CD14-positive monocyte (primary cell): ENCODE measurements at regions not wholly inside any gene's neighbourhood (a gene's known extent, or its start where the extent isn't known, plus 50 kb on each side); places are given as distances from the start of the nearest gene placed in this dataset.

Experiments used
- DNase-seq, 3 donors: peaks; one replicate each; pipeline ENCODE4 v3.0.0-alpha.2; 2011 to 2022
- H2AFZ ChIP-seq: 2 replicates; pipeline ENCODE4 v1.6.0; 2012; ENCODE audit warnings: mild to moderate bottlenecking, low read depth, low read length, inconsistent platforms; ENCODE audit not compliant: insufficient read depth, poor library complexity, severe bottlenecking
- H3K27ac ChIP-seq, 2 donors: 1 replicate in 1 of 2; 2 replicates in 1 of 2; pipeline ENCODE4 v1.5.1; 2012 to 2013; ENCODE audit warnings: low read length in 2 of 2, control low read depth in 1 of 2, inconsistent platforms in 1 of 2, low read depth in 1 of 2, mild to moderate bottlenecking in 1 of 2
- H3K27me3 ChIP-seq, 2 donors: one replicate each; pipeline versions ENCODE4 v1.6.0 to v1.6.1; 2011 to 2013; ENCODE audit warnings: low read length in 2 of 2; ENCODE audit not compliant: control insufficient read depth in 2 of 2, insufficient read depth in 2 of 2
- H3K36me3 ChIP-seq, 2 donors: replicated peaks in 1 of 2; 1 replicate in 1 of 2; 2 replicates in 1 of 2; pipeline versions ENCODE4 v1.5.1 to v1.6.1; 2012 to 2013; ENCODE audit warnings: low read length in 2 of 2, control low read depth in 1 of 2, inconsistent platforms in 1 of 2, mild to moderate bottlenecking in 1 of 2; ENCODE audit not compliant: insufficient read depth in 2 of 2, control insufficient read depth in 1 of 2
- H3K4me1 ChIP-seq, 2 donors: 1 replicate in 1 of 2; 2 replicates in 1 of 2; pipeline versions ENCODE4 v1.5.1 to v1.6.1; 2012 to 2013; ENCODE audit warnings: low read length in 2 of 2, control low read depth in 1 of 2, inconsistent platforms in 1 of 2, mild to moderate bottlenecking in 1 of 2, moderate library complexity in 1 of 2; ENCODE audit not compliant: insufficient read depth in 2 of 2, control insufficient read depth in 1 of 2
- H3K4me2 ChIP-seq: replicated peaks from 2 replicates; pipeline ENCODE3; 2012; ENCODE audit warnings: low read length, moderate library complexity, mild to moderate bottlenecking; ENCODE audit not compliant: poor library complexity, severe bottlenecking; ENCODE audit errors: extremely low read depth
- H3K4me3 ChIP-seq, 3 experiments: fragments of 200-600 bp in 1 of 3; sonication (generic) in 1 of 3; replicated peaks in 1 of 3; 1 replicate in 2 of 3; 2 replicates in 1 of 3; pipeline ENCODE4 v1.5.1; 2011 to 2013; ENCODE audit warnings: low read length in 3 of 3, mild to moderate bottlenecking in 3 of 3, control low read depth in 2 of 3, low read depth in 2 of 3, inconsistent platforms in 1 of 3, moderate library complexity in 1 of 3
- H3K79me2 ChIP-seq: 2 replicates; pipeline ENCODE4 v1.6.0; 2012; ENCODE audit warnings: mild to moderate bottlenecking, control low read depth, inconsistent platforms, low read length, moderate library complexity; ENCODE audit not compliant: insufficient read depth
- H3K9ac ChIP-seq: 2 replicates; pipeline ENCODE4 v1.6.0; 2017; ENCODE audit warnings: low read length, mild to moderate bottlenecking; ENCODE audit not compliant: insufficient read depth, poor library complexity, severe bottlenecking
- H3K9me3 ChIP-seq, 2 donors: replicated peaks in 1 of 2; 1 replicate in 1 of 2; 2 replicates in 1 of 2; pipeline versions ENCODE4 v1.5.1 to v1.6.1; 2012 to 2013; ENCODE audit warnings: low read length in 2 of 2, control low read depth in 1 of 2; ENCODE audit not compliant: control insufficient read depth in 1 of 2, insufficient read depth in 1 of 2
- H4K20me1 ChIP-seq: 2 replicates; pipeline ENCODE4 v1.6.0; 2012; ENCODE audit warnings: mild to moderate bottlenecking, low read length, control low read depth, moderate library complexity; ENCODE audit not compliant: insufficient read depth
- H3K27ac Mint-ChIP-seq, 7 donors: one replicate each; pipeline ENCODE4 v1.8.0; 2020; ENCODE audit warnings: mild to moderate bottlenecking in 7 of 7, mixed read lengths in 7 of 7, moderate library complexity in 6 of 7, inconsistent platforms in 2 of 7
- H3K27me3 Mint-ChIP-seq, 3 donors: one replicate each; pipeline ENCODE4 v1.8.0; 2021 to 2022; ENCODE audit warnings: low read depth in 3 of 3, mild to moderate bottlenecking in 3 of 3, mixed read lengths in 3 of 3, moderate library complexity in 3 of 3, inconsistent platforms in 1 of 3
- H3K36me3 Mint-ChIP-seq, 2 donors: one replicate each; pipeline ENCODE4 v1.8.0; 2020; ENCODE audit warnings: mixed read lengths in 2 of 2, inconsistent platforms in 1 of 2, mild to moderate bottlenecking in 1 of 2
- H3K4me1 Mint-ChIP-seq: one replicate; pipeline ENCODE4 v1.8.0; 2020; ENCODE audit warnings: mild to moderate bottlenecking, mixed read lengths
- H3K4me3 Mint-ChIP-seq, 2 donors: one replicate each; pipeline ENCODE4 v1.8.0; 2020; ENCODE audit warnings: mild to moderate bottlenecking in 2 of 2, mixed read lengths in 2 of 2, moderate library complexity in 1 of 2
- H3K9me3 Mint-ChIP-seq, 7 donors: one replicate each; pipeline ENCODE4 v1.8.0; 2020 to 2022; ENCODE audit warnings: mixed read lengths in 7 of 7, mild to moderate bottlenecking in 6 of 7, moderate library complexity in 6 of 7, inconsistent platforms in 2 of 7
- WGBS: methylation state at CpG from one replicate; pipeline ENCODE4 v1.1.5; 2013; ENCODE audit warnings: missing lambda C conversion rate; ENCODE audit not compliant: insufficient coverage; 5-methylcytosine and 5-hydroxymethylcytosine counted together
- intact Hi-C, 2 donors: fragments of 100-400 bp; cut with micrococcal nuclease; formaldehyde crosslinking; loops; one replicate each; pipeline versions ENCODE4 v1.15.0 to v1.15.1; 2023
- TF ChIP-seq, protein P1 (sequence below): fragments of 200-600 bp; IDR thresholded peaks from one replicate; pipeline ENCODE4 v1.8.0; 2022; ENCODE audit warnings: antibody characterized with exemption, mild to moderate bottlenecking

DNA sequence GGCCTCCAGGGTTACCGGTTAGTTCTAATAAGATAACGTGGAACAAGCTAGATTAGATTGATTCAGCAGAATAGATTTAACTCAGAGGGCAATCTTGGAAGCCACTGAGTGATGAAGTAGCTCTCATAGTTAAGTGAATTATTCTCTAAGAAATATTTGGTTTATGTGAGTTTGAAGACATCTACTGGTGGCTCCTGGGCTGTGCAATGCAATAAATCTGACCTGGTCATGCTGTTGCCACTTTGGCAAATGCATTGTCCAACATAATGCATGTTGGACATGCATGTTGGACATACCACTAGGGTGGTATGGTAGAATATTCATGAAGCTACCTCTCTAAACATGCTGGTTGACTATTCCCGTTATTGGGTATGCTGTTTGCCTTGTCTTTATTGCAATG is 493.7 kb upstream of the VRK2 start:
- Histone ChIP-seq H3K36me3 (no peaks in the 10 kb centered on the region), H4K20me1 (no peaks in the 10 kb centered on the region), H3K4me1 (peaks cover 0 to 5% of the 10 kb centered on the region in 2 donors), H3K9me3 (peaks cover 0 to 3% of the 10 kb centered on the region in 2 donors), H3K27ac (no peak overlapping the region), H3K4me2 (no peak overlapping the region), H2AFZ (no peak overlapping the region), H3K4me3 (no peak overlapping the region), H3K27me3 (no peaks in the 10 kb centered on the region), H3K79me2 (no peaks in the 10 kb centered on the region), H3K9ac (no peak overlapping the region)
- Mint-ChIP-seq H3K4me3 (no peak overlapping the region), H3K27me3 (peaks cover 0 to 1% (median 0%) of the 10 kb centered on the region in 3 donors), H3K27ac (no peak overlapping the region), H3K9me3 (peaks cover 3 to 12% (median 5%) of the 10 kb centered on the region in 7 donors), H3K4me1 (peaks cover 7% of the 10 kb centered on the region), H3K36me3 (no peaks in the 10 kb centered on the region)
- no peak for DNase-seq
- no CpG with 5 or more reads among the region's 3 CpGs for WGBS
- TF ChIP-seq, protein P1, sequence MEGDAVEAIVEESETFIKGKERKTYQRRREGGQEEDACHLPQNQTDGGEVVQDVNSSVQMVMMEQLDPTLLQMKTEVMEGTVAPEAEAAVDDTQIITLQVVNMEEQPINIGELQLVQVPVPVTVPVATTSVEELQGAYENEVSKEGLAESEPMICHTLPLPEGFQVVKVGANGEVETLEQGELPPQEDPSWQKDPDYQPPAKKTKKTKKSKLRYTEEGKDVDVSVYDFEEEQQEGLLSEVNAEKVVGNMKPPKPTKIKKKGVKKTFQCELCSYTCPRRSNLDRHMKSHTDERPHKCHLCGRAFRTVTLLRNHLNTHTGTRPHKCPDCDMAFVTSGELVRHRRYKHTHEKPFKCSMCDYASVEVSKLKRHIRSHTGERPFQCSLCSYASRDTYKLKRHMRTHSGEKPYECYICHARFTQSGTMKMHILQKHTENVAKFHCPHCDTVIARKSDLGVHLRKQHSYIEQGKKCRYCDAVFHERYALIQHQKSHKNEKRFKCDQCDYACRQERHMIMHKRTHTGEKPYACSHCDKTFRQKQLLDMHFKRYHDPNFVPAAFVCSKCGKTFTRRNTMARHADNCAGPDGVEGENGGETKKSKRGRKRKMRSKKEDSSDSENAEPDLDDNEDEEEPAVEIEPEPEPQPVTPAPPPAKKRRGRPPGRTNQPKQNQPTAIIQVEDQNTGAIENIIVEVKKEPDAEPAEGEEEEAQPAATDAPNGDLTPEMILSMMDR: no peak
- intact Hi-C loops: no loop called here

GRCh38 chr2:57554348-57554747 is 492.3 kb upstream of the VRK2 start:
- Histone ChIP-seq H3K27ac (no peak overlapping the region), H3K4me2 (no peak overlapping the region), H2AFZ (no peak overlapping the region), H3K79me2 (no peaks in the 10 kb centered on the region), H3K4me1 (peaks cover 0 to 5% of the 10 kb centered on the region in 2 donors), H3K36me3 (no peaks in the 10 kb centered on the region), H4K20me1 (no peaks in the 10 kb centered on the region), H3K9me3 (peaks cover 0 to 3% of the 10 kb centered on the region in 2 donors), H3K27me3 (no peaks in the 10 kb centered on the region), H3K9ac (no peak overlapping the region), H3K4me3 (no peak overlapping the region)
- intact Hi-C loops: no loop called here
- H3K36me3 Mint-ChIP-seq: no peaks in the 10 kb centered on the region
- peaks cover 7% of the 10 kb centered on the region for H3K4me1 Mint-ChIP-seq
- H3K27ac Mint-ChIP-seq: no peak overlapping the region
- DNase-seq: no peak
- TF ChIP-seq, protein P1: no peak
- peaks cover 3 to 12% (median 5%) of the 10 kb centered on the region in 7 donors for H3K9me3 Mint-ChIP-seq
- H3K4me3 Mint-ChIP-seq: no peak overlapping the region
- no peaks in the 10 kb centered on the region for H3K27me3 Mint-ChIP-seq
